Kidney glomerular epithelial cell (primary cell): ENCODE measurements at regions not wholly inside any gene's neighbourhood (a gene's known extent, or its start where the extent isn't known, plus 50 kb on each side); places are given as distances from the start of the nearest gene placed in this dataset.
A peak's percentile ranks its signal among the peaks of the same experiment; 100 is the strongest.

Source experiments
- DNase-seq: peaks from one replicate; lab custom pipeline; 2025; lab: John Stamatoyannopoulos, UW

- no peak for DNase-seq
Observed at GRCh38 chr3:194928831-194929577, 243.3 kb downstream of the FAM43A start.

DNA sequence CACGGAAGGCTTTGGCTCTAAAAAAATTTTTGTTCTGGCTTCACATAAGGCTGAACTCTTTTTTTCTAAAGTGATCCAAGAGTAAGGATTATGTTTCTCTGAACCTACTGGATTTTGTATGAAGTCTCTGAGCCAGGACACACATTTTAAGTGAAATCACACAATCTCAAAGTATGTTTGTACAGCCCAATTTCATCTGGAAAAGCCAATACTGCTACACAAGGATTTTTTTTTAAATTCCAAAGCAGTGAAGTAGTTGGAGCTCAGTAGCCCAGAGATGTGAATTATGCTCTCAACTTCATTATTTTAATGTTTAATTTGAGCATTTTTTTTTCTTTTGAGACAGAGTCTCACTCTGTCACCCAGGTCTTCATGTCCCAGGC lies 243.9 kb downstream of the FAM43A start:
- DNase-seq: no peak

DNA sequence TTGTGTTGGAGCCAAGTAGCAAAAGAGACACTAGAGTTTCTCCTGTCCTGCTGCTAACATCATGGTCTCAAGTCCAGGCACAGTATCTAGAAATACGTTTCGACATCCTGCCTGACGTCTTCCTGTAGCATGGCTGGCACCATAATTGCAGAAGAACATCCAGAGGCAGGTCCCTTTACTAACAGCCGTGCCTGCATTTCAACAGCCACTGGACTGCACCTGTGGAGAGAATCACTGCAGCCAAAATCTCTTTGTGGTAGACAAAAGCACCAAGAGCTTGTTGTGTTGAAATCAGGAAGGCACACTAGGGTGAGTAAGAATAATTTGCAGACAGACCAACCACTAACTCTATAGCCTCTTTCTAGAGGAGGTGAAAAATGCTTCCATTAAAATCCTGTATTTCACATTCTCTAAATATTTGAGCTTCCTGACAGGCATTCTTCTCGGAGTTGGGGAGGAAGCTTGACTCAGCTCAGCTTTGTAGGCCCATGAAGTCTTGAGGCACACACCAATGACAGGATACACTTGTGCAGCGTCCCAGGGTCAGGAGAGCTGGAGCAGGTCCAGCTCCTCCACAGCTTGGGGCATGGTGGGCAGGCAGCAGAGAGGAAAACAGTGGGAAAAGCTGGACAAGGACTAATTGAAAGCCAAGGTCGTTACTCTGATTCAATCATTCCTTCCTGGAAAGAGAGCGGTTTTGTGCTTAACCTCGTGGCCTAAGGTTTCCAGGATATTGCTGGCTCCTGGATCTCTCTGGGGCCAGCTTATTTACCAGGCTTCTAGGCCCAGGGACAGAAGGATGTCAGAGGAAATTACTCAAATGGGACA lies 244.9 kb downstream of the FAM43A start:
- peak; percentile 70 for DNase-seq

- DNase-seq: no peak
Observed at GRCh38 chr3:194931347-194931746, 245.7 kb downstream of the FAM43A start.

GRCh38 chr3:194931865-194932264 lies 246.2 kb downstream of the FAM43A start:
- no peak for DNase-seq

- DNase-seq: no peak
Observed at GRCh38 chr3:194933465-194933864, 247.8 kb downstream of the FAM43A start.

GRCh38 chr3:194935061-194935460 lies 249.4 kb downstream of the FAM43A start:
- DNase-seq: no peak

DNA sequence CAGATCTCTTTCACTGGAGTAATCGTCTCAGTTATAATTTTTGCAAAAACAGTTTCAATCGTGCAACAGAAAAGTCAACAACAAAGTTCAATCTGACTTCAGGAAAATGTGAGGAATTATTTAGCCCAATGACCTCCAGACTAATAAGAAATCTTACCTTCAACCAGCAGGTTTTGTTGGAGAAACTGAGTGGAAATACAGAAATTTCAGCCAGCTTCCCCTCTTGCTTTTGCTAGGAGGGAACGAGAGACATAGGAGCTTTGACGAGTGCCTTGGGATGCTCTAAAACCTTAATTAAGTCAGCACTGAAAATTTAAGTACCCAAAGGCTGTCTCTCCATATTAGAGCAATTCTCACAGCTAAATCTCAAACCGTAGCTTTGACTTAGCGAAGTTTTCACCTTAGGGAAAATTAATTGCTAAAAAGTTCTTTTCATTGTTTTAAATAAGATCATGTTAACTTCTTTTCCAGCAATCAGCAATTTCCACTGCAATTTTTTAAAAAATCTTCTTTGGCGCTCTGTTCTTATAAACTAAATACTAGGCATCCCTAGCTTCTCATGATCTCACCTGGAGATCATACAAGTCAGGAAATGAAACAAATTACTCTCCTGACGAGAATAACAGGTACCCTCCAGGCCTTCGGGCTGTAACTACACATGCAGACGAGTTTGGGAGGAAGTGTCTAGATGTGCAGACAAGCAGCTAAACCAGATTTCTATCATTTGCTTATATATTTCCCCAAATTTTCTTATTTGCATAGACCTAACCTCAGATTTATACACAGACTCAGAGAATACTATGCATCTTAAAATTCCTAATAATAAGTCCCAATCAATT lies 250.2 kb downstream of the FAM43A start:
- no peak for DNase-seq

- no peak for DNase-seq
Observed at GRCh38 chr3:194936659-194937058, 251.0 kb downstream of the FAM43A start.

DNA sequence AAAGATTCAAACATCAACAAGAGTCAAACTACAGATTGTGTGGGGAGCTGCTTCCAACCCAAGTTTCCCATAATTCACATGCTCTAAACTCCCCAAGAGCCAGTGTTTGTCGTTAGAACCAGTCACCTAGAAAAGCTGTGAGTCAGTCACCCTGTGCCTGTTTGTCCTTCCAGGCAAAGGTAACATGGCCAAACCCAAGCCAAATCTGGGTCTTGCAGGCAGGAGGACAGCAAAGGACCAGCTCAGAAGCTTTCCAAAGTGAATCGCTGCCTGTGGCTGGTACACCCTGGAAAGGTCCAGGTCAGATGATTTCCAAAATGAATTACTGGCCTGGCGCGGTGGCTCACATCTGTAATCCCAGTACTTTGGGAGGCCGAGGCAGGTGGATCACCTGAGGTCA lies 251.5 kb downstream of the FAM43A start:
- no peak for DNase-seq

DNA sequence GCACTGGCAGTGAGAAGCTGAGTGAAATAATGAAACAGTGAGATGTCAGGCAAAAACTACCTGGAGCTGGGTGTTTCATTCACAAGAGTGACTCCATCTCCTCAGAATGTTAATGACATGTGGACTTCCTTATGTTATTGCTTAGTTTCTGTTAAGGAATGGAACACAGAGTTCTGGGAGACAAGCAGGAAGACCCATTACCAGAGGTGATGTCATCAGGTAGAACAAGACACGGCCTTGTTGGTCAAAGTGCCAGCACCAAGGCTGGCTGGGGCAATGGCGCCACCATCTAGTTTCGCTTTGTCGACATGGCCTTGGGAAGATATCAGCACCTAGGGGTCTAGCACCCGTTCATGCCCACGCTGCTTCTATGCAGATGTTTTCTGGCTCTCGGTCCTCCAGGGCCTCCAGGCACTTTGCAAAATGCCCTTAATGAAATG lies 252.2 kb downstream of the FAM43A start:
- no peak for DNase-seq

DNA sequence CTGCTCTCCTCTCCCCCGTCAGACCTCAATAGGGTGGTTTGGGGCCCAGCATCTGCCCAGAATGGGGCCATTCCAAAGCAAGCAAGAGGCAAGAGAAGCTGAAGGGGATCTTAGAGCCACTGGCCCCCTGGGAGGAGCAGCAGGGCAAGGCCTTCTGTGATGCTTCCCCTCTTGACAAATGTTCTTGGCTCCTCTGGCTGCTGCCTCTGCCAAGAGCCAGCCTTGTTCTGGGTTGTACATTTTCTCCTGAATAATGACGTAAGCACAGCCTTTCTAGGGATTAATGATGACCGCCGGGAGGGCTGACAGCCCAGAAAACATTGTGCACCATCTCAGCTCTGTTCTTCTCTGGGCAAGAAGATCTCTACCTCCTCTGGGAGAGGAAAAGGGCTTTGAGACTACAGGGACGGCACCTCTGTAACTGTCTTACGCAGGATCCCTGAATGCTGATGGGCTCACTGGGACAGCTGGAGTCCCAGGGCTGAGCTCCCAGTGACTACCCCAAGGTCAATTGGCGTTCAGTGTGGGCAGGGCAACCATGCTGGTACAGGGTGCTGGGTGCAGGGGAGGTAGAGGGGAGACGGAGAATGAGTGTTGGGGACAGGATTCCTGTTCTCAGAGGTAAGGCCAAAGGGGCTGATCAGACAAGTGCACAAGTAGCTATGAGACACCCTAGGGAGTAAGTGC lies 253.3 kb downstream of the FAM43A start:
- no peak for DNase-seq

DNA sequence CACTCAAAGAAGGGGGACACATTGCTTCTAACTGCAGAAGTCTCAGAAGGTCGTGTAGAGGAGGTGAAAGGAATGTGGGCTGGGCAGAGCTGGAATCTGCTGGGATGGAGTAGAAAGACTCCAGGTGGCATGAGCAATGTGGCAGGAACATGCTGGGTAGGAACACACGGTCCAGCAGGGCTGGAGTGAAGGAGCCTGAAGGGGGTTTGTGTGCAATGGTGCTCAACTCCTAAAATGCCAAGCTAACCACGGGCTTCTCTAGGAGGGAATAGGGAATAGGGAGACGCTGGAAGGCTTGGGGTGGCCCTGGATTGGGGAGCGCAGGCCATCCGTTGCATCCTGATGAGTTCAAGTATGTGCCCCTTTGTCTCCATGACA lies 253.8 kb downstream of the FAM43A start:
- no peak for DNase-seq

GRCh38 chr3:194939949-194940770 lies 254.5 kb downstream of the FAM43A start:
- no peak for DNase-seq

DNA sequence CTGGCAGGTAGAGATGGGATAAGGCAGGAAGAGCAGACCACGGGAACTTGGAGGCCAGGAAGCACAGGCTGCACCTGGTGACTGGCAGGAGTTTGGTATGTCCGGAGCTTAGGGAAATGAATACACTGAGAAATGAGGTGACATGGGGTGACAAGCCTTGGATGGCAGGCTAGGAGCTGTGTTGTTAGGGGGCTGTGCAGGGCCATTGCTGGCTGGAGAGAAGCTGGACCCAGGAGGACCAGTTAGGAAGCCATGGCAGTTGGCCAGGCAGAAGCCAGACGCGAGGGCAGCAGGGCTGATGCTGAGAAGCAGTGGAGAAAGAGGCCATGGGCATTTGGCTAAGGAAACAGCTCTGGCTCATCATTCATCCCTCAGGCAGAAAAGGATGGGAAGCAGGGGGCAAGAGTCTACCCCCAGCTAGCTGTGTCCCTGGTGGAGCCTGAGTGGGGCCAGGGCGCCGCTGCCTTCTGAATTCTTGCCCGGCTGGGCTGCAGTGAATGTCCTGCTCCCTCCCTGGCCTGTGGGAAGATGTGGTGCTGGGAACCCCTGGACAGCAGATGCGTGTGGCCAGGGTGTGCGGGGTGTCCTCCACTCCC lies 255.8 kb downstream of the FAM43A start:
- DNase-seq: no peak

GRCh38 chr3:194941956-194942511 lies 256.4 kb downstream of the FAM43A start:
- no peak for DNase-seq

DNA sequence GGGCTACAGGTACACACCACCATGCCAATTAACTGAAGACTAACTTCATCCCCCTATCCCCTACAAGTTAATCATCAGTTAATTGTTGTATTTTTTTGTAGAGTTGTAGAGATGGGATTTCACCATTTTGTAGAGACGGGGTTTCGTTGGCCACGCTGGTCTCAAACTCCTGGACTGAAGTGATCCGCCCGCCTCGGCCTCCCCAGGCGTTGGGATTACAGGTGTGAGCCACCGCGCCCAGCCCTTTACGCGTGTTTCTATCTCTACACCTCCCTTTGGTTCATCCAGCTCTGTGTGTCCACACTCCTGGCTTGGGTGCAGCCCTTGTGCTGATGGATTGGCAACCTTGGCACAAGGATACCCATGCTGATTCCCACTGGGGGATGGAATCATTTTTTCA lies 258.8 kb downstream of the FAM43A start:
- no peak for DNase-seq

DNA sequence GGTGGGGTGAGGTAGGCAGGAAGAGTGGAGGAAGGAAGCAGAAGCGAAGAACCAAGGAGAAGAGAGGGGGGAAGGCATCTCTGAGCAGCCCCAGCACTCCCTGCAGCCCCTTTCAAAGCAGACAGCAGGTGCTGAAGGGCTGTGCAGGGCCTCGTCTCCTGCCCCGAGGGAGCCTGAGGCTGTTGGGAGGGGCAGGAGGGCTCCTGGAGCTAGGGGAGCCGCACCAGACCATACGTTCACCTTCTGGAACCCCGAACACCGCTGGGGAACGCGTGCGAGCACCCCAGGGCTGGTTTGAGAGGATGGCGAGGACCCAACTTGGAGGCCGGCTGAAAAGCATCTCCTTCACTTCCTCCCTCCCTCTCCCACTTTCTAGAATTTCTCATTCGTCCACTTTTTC lies 259.8 kb downstream of the FAM43A start:
- DNase-seq: no peak

DNA sequence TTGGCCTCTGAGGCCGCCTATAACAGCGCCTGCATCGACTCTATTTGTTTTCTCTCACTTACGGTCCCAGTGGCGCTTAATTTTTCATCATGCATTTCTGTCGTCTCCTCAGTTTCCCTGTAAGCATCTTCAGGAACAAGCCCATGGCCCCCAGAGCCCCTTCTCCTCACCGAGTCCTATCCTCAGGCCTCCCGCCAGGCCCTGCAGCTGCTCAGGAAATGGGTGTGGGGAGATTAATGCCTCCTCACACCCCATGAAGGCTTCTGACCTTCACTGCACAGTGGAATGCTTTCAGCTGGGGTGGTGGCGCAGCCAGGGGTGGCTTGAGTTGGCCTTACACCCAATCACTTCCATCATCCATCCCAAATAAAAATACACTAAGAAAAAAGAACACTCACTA lies 260.4 kb downstream of the FAM43A start:
- no peak for DNase-seq

- no peak for DNase-seq
Observed at GRCh38 chr3:194949592-194949991, 263.9 kb downstream of the FAM43A start.
